ENCODE measurements at regions not wholly inside any gene's neighbourhood (a gene's known extent, or its start where the extent isn't known, plus 50 kb on each side); places are given as distances from the start of the nearest gene placed in this dataset.

GRCh38 chr10:5292196-5292735 is 72.5 kb upstream of the UCN3 start:
- TF ChIP-seq CTCF (IDR thresholded peaks at IDR 0.05; ENCODE audit: low read depth, low read length) (no peak), EZH2phosphoT487 (IDR thresholded peaks at IDR 0.05; ENCODE audit: low read depth) (no peak)

All from OCI-LY3 (cell line).